GM12878 (cell line): ENCODE measurements at regions not wholly inside any gene's neighbourhood (a gene's known extent, or its start where the extent isn't known, plus 50 kb on each side); places are given as distances from the start of the nearest gene placed in this dataset.

Source experiments
- ATAC-seq: fragments of 200-7000 bp; cut with Tn5 transposase; 3 replicates; pipeline ENCODE4 v1.9.1; 2020; ENCODE audit warnings: mild to moderate bottlenecking, moderate library complexity
- BruUV-seq: library from RNA; stranded (reverse); fragments of 400-500 nt; replicated peaks from 2 replicates; lab custom pipeline; 2021; lab: Mats Ljungman, UMichigan
- CTCF ChIA-PET: fragments of 300-600 bp; sonication (Branson Sonifier 250); formaldehyde crosslinking; extraction: SDS; loops from one replicate; lab custom pipeline; 2021; ENCODE audit warnings: inconsistent platforms; lab: Yijun Ruan, JAX
- POLR2A ChIA-PET: fragments of 350-600 bp; formaldehyde crosslinking; extraction: SDS; loops from one replicate; lab custom pipeline; 2021; ENCODE audit warnings: inconsistent platforms; lab: Charles Lee
- RAD21 ChIA-PET: fragments of 300-600 bp; sonication (Branson Sonifier 250); formaldehyde crosslinking; loops from one replicate; lab custom pipeline; 2023; ENCODE audit warnings: antibody characterized with exemption; ENCODE audit not compliant: unreplicated experiment; lab: Charles Lee
- SMC1A ChIA-PET: fragments of 300-600 bp; sonication (Branson Sonifier 250); formaldehyde crosslinking; loops from one replicate; lab custom pipeline; 2023; ENCODE audit not compliant: unreplicated experiment, uncharacterized antibody; lab: Charles Lee
- DNase-seq: peaks from one replicate; pipeline ENCODE4 v3.0.0-alpha.2; 2011; ENCODE audit warnings: low read depth, low spot score
- FAIRE-seq: peaks from 3 replicates; lab custom pipeline; 2011; peaks lifted over from hg19 to GRCh38; lab: Jason Lieb, UNC
- H2AFZ ChIP-seq: 2 replicates; pipeline ENCODE4 v1.6.0; 2011; ENCODE audit warnings: low read depth, low read length, control low read depth; ENCODE audit not compliant: control insufficient read depth
- H3K27ac ChIP-seq: 2 replicates; pipeline ENCODE4 v1.5.1; 2011; ENCODE audit warnings: control low read depth; ENCODE audit not compliant: control insufficient read depth, insufficient read depth
- H3K27me3 ChIP-seq, 2 experiments: replicated peaks in 1 of 2; 2 replicates each; pipeline versions ENCODE4 v1.6.0 to v1.6.1; 2011; ENCODE audit warnings: low read length in 1 of 2; ENCODE audit not compliant: control insufficient read depth in 2 of 2, insufficient read depth in 2 of 2
- H3K36me3 ChIP-seq, 2 experiments: 2 replicates each; pipeline ENCODE4 v1.5.1; 2011; ENCODE audit warnings: low read length in 1 of 2; ENCODE audit not compliant: control insufficient read depth in 2 of 2, insufficient read depth in 2 of 2
- H3K4me1 ChIP-seq: 2 replicates; pipeline ENCODE4 v1.6.1; 2011; ENCODE audit warnings: mild to moderate bottlenecking, low read length, moderate library complexity, mixed read lengths; ENCODE audit not compliant: control insufficient read depth, insufficient read depth
- H3K4me2 ChIP-seq: 2 replicates; pipeline ENCODE4 v1.6.0; 2011; ENCODE audit warnings: control low read depth; ENCODE audit not compliant: control insufficient read depth, insufficient read depth
- H3K4me3 ChIP-seq: fragments of 200-600 bp; sonication (generic); 2 replicates; pipeline ENCODE4 v1.5.1; 2016
- H3K79me2 ChIP-seq: 2 replicates; pipeline ENCODE4 v1.6.0; 2011; ENCODE audit warnings: low read length; ENCODE audit not compliant: control insufficient read depth, insufficient read depth
- H3K9ac ChIP-seq: 2 replicates; pipeline ENCODE4 v1.8.0; 2011; ENCODE audit warnings: low read length, control low read depth, mixed read lengths; ENCODE audit not compliant: control insufficient read depth, insufficient read depth
- H3K9me3 ChIP-seq: replicated peaks from 3 replicates; pipeline ENCODE4 v1.5.1; 2011; ENCODE audit warnings: mild to moderate bottlenecking, low read length; ENCODE audit not compliant: control insufficient read depth, insufficient read depth
- H4K20me1 ChIP-seq: 2 replicates; pipeline ENCODE4 v1.6.0; 2011; ENCODE audit not compliant: control insufficient read depth, insufficient read depth
- BACH1 ChIP-seq: fragments of 450-650 bp; IDR thresholded peaks from 2 replicates; pipeline ENCODE4 v1.6.1; 2017; ENCODE audit warnings: mild to moderate bottlenecking, borderline replicate concordance
- BRCA1 ChIP-seq: IDR thresholded peaks from 2 replicates; pipeline ENCODE4 v1.6.1; 2011; ENCODE audit warnings: low read depth, low read length, improper control_type of control experiment
- CEBPB ChIP-seq, 2 experiments: fragments of 150-350 bp in 1 of 2; IDR thresholded peaks; 2 replicates each; pipeline ENCODE4 v1.6.1; 2012 to 2014; ENCODE audit warnings: low read depth in 2 of 2, low read length in 2 of 2, borderline replicate concordance in 1 of 2, inconsistent platforms in 1 of 2
- GABPA ChIP-seq: IDR thresholded peaks from 2 replicates; pipeline ENCODE4 v1.6.1; 2014; ENCODE audit warnings: antibody characterized with exemption, low read depth, mild to moderate bottlenecking, inconsistent platforms
- GATAD2B ChIP-seq: fragments of 450-650 bp; conservative IDR thresholded peaks from 2 replicates; pipeline ENCODE4 v1.6.1; 2017; ENCODE audit warnings: low read depth, mild to moderate bottlenecking, moderate library complexity
- IKZF1 ChIP-seq: fragments of 450-650 bp; conservative IDR thresholded peaks from 2 replicates; pipeline ENCODE4 v1.6.1; 2017; ENCODE audit warnings: antibody characterized with exemption, mild to moderate bottlenecking
- NFYB ChIP-seq: IDR thresholded peaks from 2 replicates; pipeline ENCODE4 v1.6.1; 2011; ENCODE audit warnings: low read depth, mild to moderate bottlenecking, low read length, improper control_type of control experiment, moderate library complexity; ENCODE audit not compliant: insufficient read depth
- NR2C2 ChIP-seq: IDR thresholded peaks from 2 replicates; pipeline ENCODE4 v1.6.1; 2011; ENCODE audit warnings: borderline replicate concordance, low read depth; ENCODE audit not compliant: control insufficient read depth, insufficient read length
- POLR2AphosphoS5 ChIP-seq: IDR thresholded peaks from 2 replicates; pipeline ENCODE4 v1.6.1; 2011; ENCODE audit warnings: mild to moderate bottlenecking, low read length, inconsistent platforms
- SMAD5 ChIP-seq: IDR thresholded peaks from 2 replicates; pipeline ENCODE4 v1.6.1; 2016; ENCODE audit warnings: antibody characterized with exemption, low read depth
- SPI1 ChIP-seq: IDR thresholded peaks from 2 replicates; pipeline ENCODE4 v1.6.1; 2011; ENCODE audit warnings: low read depth, mild to moderate bottlenecking, low read length, moderate library complexity, borderline replicate concordance; ENCODE audit not compliant: insufficient read depth
- STAT1 ChIP-seq: fragments of 450-650 bp; conservative IDR thresholded peaks from 2 replicates; pipeline ENCODE4 v1.6.1; 2014; ENCODE audit warnings: antibody characterized with exemption, mild to moderate bottlenecking
- WRNIP1 ChIP-seq: IDR thresholded peaks from 2 replicates; pipeline ENCODE4 v1.6.1; 2011; ENCODE audit warnings: low read depth, low read length, improper control_type of control experiment, borderline replicate concordance
- WGBS: methylation state at CpG from one replicate; pipeline ENCODE4 v1.1.6; 2016; ENCODE audit warnings: low lambda C conversion rate; ENCODE audit not compliant: insufficient replicate concordance, insufficient coverage; ENCODE audit errors: missing lambda C conversion rate; 5-methylcytosine and 5-hydroxymethylcytosine counted together
- in situ Hi-C: fragments of 300-500 bp; cut with MboI; formaldehyde crosslinking; loops from 9 replicates; pipeline ENCODE4 v1.14.3; 2018; ENCODE audit warnings: mixed read lengths
- intact Hi-C: fragments of 100-400 bp; cut with micrococcal nuclease; formaldehyde crosslinking; loops from one replicate; pipeline ENCODE4 v1.14.2; 2022; ENCODE audit not compliant: unreplicated experiment
- TF ChIP-seq, protein P1 (sequence below): fragments of 450-650 bp; IDR thresholded peaks from 2 replicates; pipeline ENCODE4 v1.6.1; 2014; ENCODE audit warnings: mild to moderate bottlenecking
- TF ChIP-seq, protein P2 (sequence below): fragments of 450-650 bp; IDR thresholded peaks from 2 replicates; pipeline ENCODE4 v1.6.1; 2017; ENCODE audit warnings: antibody characterized with exemption, mild to moderate bottlenecking, moderate library complexity
- TF ChIP-seq, protein P3 (sequence below): IDR thresholded peaks from 2 replicates; pipeline ENCODE4 v1.6.1; 2011; ENCODE audit warnings: mild to moderate bottlenecking, low read depth, low read length, moderate library complexity; ENCODE audit not compliant: insufficient replicate concordance
- TF ChIP-seq, protein P4 (sequence below): IDR thresholded peaks from 2 replicates; pipeline ENCODE4 v1.6.1; 2012; ENCODE audit warnings: low read depth, low read length, improper control_type of control experiment

DNA sequence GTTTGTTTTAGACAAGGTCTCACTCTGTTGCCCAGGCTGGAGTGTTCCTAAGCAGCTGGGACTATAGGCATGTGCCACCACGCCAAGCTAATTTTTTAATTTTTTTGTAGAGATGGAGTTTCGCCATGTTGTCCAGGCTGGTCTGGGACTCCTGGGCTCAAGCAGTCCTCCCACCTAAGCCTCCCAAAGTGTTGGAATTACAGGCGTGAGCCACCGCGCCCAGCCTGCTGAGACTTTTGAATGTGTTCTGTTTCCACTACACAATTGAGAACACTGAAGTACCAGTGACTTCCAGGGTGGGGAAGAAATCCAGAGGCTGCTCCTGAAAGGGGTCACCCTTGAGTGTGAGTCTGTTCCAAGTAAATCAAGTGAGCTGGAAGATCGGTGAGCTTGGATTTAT, 81.3 kb upstream of the ARMC2 start:
- no peak for ATAC-seq
- no peaks in the 10 kb centered on the region for H3K79me2 ChIP-seq
- WGBS, result 83% methylated on average over 6 of the region's 6 CpGs
- POLR2A ChIA-PET, result no interaction called here
- CTCF ChIA-PET, result interaction anchor here (1.0 to 1.7 kb wide), 2 partner anchors 8 to 12 kb away, joined by 3 to 4 read pairs; no protein-coding TSS in a partner anchor
- no peaks in the 10 kb centered on the region for H3K9me3 ChIP-seq
- in situ Hi-C loops (no loop called here), intact Hi-C loops (no loop called here)
- H2AFZ ChIP-seq, result no peak overlapping the region
- DNase-seq, result no peak
- RAD21 ChIA-PET, result no interaction called here
- no peak for TF ChIP-seq GATAD2B
- TF ChIP-seq GABPA, result no peak
- TF ChIP-seq BRCA1, result no peak
- TF ChIP-seq STAT1, result no peak
- no peak for TF ChIP-seq CEBPB (IDR thresholded peaks at IDR 0.05; ENCODE audit: borderline replicate concordance in 1 of 2, low read depth in 2 of 2, low read length in 2 of 2)
- no peak for TF ChIP-seq WRNIP1
- TF ChIP-seq NR2C2, result no peak
- TF ChIP-seq, protein P1, sequence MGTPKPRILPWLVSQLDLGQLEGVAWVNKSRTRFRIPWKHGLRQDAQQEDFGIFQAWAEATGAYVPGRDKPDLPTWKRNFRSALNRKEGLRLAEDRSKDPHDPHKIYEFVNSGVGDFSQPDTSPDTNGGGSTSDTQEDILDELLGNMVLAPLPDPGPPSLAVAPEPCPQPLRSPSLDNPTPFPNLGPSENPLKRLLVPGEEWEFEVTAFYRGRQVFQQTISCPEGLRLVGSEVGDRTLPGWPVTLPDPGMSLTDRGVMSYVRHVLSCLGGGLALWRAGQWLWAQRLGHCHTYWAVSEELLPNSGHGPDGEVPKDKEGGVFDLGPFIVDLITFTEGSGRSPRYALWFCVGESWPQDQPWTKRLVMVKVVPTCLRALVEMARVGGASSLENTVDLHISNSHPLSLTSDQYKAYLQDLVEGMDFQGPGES, result no peak
- TF ChIP-seq, protein P2, sequence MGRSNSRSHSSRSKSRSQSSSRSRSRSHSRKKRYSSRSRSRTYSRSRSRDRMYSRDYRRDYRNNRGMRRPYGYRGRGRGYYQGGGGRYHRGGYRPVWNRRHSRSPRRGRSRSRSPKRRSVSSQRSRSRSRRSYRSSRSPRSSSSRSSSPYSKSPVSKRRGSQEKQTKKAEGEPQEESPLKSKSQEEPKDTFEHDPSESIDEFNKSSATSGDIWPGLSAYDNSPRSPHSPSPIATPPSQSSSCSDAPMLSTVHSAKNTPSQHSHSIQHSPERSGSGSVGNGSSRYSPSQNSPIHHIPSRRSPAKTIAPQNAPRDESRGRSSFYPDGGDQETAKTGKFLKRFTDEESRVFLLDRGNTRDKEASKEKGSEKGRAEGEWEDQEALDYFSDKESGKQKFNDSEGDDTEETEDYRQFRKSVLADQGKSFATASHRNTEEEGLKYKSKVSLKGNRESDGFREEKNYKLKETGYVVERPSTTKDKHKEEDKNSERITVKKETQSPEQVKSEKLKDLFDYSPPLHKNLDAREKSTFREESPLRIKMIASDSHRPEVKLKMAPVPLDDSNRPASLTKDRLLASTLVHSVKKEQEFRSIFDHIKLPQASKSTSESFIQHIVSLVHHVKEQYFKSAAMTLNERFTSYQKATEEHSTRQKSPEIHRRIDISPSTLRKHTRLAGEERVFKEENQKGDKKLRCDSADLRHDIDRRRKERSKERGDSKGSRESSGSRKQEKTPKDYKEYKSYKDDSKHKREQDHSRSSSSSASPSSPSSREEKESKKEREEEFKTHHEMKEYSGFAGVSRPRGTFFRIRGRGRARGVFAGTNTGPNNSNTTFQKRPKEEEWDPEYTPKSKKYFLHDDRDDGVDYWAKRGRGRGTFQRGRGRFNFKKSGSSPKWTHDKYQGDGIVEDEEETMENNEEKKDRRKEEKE, result no peak
- TF ChIP-seq IKZF1, result no peak
- TF ChIP-seq SMAD5, result no peak
- TF ChIP-seq BACH1, result no peak
- TF ChIP-seq, protein P3, sequence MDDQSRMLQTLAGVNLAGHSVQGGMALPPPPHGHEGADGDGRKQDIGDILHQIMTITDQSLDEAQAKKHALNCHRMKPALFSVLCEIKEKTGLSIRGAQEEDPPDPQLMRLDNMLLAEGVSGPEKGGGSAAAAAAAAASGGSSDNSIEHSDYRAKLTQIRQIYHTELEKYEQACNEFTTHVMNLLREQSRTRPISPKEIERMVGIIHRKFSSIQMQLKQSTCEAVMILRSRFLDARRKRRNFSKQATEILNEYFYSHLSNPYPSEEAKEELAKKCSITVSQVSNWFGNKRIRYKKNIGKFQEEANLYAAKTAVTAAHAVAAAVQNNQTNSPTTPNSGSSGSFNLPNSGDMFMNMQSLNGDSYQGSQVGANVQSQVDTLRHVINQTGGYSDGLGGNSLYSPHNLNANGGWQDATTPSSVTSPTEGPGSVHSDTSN, result no peak
- TF ChIP-seq POLR2AphosphoS5, result no peak
- no peak for TF ChIP-seq NFYB
- TF ChIP-seq, protein P4, sequence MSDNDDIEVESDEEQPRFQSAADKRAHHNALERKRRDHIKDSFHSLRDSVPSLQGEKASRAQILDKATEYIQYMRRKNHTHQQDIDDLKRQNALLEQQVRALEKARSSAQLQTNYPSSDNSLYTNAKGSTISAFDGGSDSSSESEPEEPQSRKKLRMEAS, result no peak
- TF ChIP-seq SPI1, result no peak
- H3K4me1 ChIP-seq, result no peaks in the 10 kb centered on the region
- no peak for FAIRE-seq
- peaks cover 5 to 11% of the 10 kb centered on the region in 2 experiments for H3K27me3 ChIP-seq
- no peak overlapping the region for H3K4me3 ChIP-seq
- H3K36me3 ChIP-seq, result no peaks in the 10 kb centered on the region
- BruUV-seq, result no TSS peak
- no peak overlapping the region for H3K9ac ChIP-seq
- H3K27ac ChIP-seq, result no peak overlapping the region
- no peak overlapping the region for H3K4me2 ChIP-seq
- SMC1A ChIA-PET, result no interaction called here
- no peaks in the 10 kb centered on the region for H4K20me1 ChIP-seq
